ENCODE measurements at regions not wholly inside any gene's neighbourhood (a gene's known extent, or its start where the extent isn't known, plus 50 kb on each side); places are given as distances from the start of the nearest gene placed in this dataset.

DNA sequence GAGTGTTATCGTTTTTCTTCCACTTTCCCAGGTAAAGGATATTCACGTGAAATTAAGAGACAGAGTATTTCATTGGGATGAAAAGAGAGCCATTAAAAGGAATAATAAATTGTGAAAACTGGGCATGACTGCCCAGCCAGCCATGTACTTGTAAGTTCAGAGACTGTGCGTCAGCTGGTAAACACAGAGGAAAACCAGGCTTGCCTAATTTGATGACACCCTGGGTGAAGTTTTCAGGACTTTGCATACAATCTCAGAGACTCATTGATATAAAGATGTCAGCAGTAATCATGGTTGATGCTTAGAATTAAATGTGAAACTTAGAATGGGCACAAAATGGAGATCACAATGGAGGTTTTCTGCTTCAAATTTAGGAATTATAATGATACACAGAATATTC, 153.5 kb upstream of the ZEB2 start:
- Mint-ChIP-seq H3K4me3 (no peak overlapping the region), H3K27ac (no peak overlapping the region), H3K9me3 (no peaks in the 10 kb centered on the region; a peak in 1 of 5 replicates), H3K36me3 (ENCODE audit: insufficient read depth in 1 of 3, low read depth in 3 of 3) (no peaks in the 10 kb centered on the region), H3K4me1 (peaks cover 3 to 5% of the 10 kb centered on the region in 2 experiments; a peak in 2 of 4 replicates), H3K27me3 (ENCODE audit: low read depth) (no peaks in the 10 kb centered on the region)
- Histone ChIP-seq H3T11ph (ENCODE audit: low read length) (no peak overlapping the region), H3K9me3 (ENCODE audit: control insufficient read depth, low read depth, low read length) (no peaks in the 10 kb centered on the region), H4K8ac (replicated peaks; ENCODE audit: insufficient read length, low read depth, low read length) (no peak overlapping the region), H2BK20ac (ENCODE audit: low read depth, low read length, poor library complexity, severe bottlenecking) (no peak overlapping the region), H2BK5ac (ENCODE audit: insufficient read length, low read length) (no peak overlapping the region), H2BK15ac (ENCODE audit: low read depth, low read length) (no peak overlapping the region), H3K23ac (ENCODE audit: insufficient read length, low read depth, low read length) (no peak overlapping the region), H3K9ac (ENCODE audit: extremely low read depth, insufficient read length, low read length) (no peak overlapping the region), H3K79me2 (ENCODE audit: insufficient read depth, low read length) (no peaks in the 10 kb centered on the region), H3K56ac (ENCODE audit: insufficient read length, low read depth, low read length) (no peak overlapping the region), H3K14ac (ENCODE audit: insufficient read depth, low read length) (no peak overlapping the region), H2BK120ac (ENCODE audit: low read depth, low read length, poor library complexity, severe bottlenecking) (no peak overlapping the region), H3K4me2 (ENCODE audit: insufficient read depth, insufficient read length, low read length) (no peak overlapping the region), H4K20me1 (ENCODE audit: control insufficient read depth, insufficient read depth, insufficient read length) (no peaks in the 10 kb centered on the region), H3K27me3 (ENCODE audit: insufficient read depth, low read length) (no peaks in the 10 kb centered on the region), H2BK12ac (ENCODE audit: insufficient read length, low read depth, low read length) (no peak overlapping the region), H3K18ac (ENCODE audit: insufficient read length, low read depth, low read length) (no peak overlapping the region), H3K23me2 (ENCODE audit: insufficient read length, low read depth, low read length, poor library complexity, severe bottlenecking) (no peaks in the 10 kb centered on the region), H4K5ac (ENCODE audit: insufficient read length, low read depth, low read length) (no peak overlapping the region), H3K4me1 (ENCODE audit: insufficient read depth, low read length) (no peaks in the 10 kb centered on the region; the same call in 1 of the 2 replicates), H3K4ac (ENCODE audit: low read depth, low read length) (no peak overlapping the region), H2AK5ac (ENCODE audit: insufficient read length, low read length) (no peak overlapping the region), H3K27ac (ENCODE audit: insufficient read length, low read depth, low read length) (no peak overlapping the region), H3K79me1 (ENCODE audit: insufficient read depth, low read depth, low read length, poor library complexity, severe bottlenecking) (no peaks in the 10 kb centered on the region), H2AFZ (ENCODE audit: low read length) (no peak overlapping the region), H4K91ac (ENCODE audit: insufficient read length, low read depth, low read length) (no peak overlapping the region)
- no CpG with 5 or more reads among the region's 3 CpGs for WGBS (ENCODE audit: extremely low coverage, insufficient read length, low lambda C conversion rate)
- TF ChIP-seq, protein P1, sequence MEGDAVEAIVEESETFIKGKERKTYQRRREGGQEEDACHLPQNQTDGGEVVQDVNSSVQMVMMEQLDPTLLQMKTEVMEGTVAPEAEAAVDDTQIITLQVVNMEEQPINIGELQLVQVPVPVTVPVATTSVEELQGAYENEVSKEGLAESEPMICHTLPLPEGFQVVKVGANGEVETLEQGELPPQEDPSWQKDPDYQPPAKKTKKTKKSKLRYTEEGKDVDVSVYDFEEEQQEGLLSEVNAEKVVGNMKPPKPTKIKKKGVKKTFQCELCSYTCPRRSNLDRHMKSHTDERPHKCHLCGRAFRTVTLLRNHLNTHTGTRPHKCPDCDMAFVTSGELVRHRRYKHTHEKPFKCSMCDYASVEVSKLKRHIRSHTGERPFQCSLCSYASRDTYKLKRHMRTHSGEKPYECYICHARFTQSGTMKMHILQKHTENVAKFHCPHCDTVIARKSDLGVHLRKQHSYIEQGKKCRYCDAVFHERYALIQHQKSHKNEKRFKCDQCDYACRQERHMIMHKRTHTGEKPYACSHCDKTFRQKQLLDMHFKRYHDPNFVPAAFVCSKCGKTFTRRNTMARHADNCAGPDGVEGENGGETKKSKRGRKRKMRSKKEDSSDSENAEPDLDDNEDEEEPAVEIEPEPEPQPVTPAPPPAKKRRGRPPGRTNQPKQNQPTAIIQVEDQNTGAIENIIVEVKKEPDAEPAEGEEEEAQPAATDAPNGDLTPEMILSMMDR (conservative IDR thresholded peaks at IDR 0.05), result no peak
- DNase-seq, result no peak
